Activated T-helper 2 cell treated with anti-CD3 and anti-CD28 coated beads, Interferon-gamma antibody, Interleukin-2, Interleukin-4, amounts not matched to agents 10 μg/mL and 5 μg/mL and 100 μg/mL, durations not matched to agents 14 hours and 24 hours and 36 hours (primary cell): ENCODE measurements at regions not wholly inside any gene's neighbourhood (a gene's known extent, or its start where the extent isn't known, plus 50 kb on each side); places are given as distances from the start of the nearest gene placed in this dataset.

Source experiments
- DNase-seq: peaks from one replicate; pipeline ENCODE4 v3.0.0; 2021; ENCODE audit warnings: low spot score
- H3K27ac Mint-ChIP-seq: one replicate; pipeline ENCODE4 v1.8.0; 2021; ENCODE audit warnings: mixed read lengths
- H3K27me3 Mint-ChIP-seq: one replicate; pipeline ENCODE4 v1.8.0; 2021; ENCODE audit warnings: low read depth, mixed read lengths
- H3K36me3 Mint-ChIP-seq: one replicate; pipeline ENCODE4 v1.8.0; 2021; ENCODE audit warnings: low read depth, mixed read lengths
- H3K4me1 Mint-ChIP-seq: one replicate; pipeline ENCODE4 v1.8.0; 2021; ENCODE audit warnings: low read depth, mixed read lengths
- H3K4me3 Mint-ChIP-seq: one replicate; pipeline ENCODE4 v1.8.0; 2021; ENCODE audit warnings: low read depth, mild to moderate bottlenecking, moderate library complexity, mixed read lengths
- H3K9me3 Mint-ChIP-seq: one replicate; pipeline ENCODE4 v1.8.0; 2021; ENCODE audit warnings: mixed read lengths
- intact Hi-C: fragments of 100-400 bp; cut with micrococcal nuclease; formaldehyde crosslinking; loops from one replicate; pipeline ENCODE4 v1.15.1; 2023

DNA sequence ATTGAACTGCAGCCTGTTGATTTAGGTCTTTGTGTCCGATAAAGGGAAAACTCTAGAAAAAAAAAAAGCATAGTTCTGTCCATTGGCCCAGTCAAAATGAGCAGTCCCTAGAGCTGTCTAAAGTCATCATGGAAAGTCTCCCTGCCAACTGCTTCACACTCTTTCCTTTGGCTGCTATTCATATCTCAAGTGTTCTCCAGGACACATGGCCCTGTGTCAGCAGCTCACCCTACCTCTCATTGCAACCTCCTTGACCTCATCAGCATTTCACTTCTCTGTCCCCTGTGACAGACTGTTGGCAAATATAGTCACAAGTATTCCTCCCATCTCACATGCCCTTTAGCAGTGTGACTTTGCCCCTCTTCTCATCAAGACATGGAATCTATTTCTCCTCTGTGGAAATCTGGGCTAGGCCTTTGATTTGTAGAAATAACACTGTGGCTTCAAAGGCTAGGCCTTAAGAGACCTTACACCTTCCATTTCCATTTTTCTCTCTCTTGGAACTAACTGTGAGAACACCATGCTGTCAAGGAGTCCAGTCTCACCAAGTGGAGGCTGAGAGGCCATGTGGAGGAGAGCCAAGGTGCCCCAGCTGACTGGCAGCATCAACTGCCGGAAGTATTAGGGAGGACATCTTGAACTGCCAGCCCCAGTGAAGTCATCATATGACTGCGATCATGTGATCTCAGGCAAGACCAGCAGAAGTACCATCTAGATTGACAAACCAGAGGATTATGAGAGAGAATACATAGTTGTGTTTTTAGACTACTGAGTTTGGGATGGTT lies 149.4 kb upstream of the TARS1 start:
- Mint-ChIP-seq H3K4me1 (no peaks in the 10 kb centered on the region), H3K27me3 (no peaks in the 10 kb centered on the region), H3K4me3 (no peak overlapping the region), H3K9me3 (no peaks in the 10 kb centered on the region), H3K27ac (no peak overlapping the region), H3K36me3 (no peaks in the 10 kb centered on the region)
- DNase-seq = no peak
- intact Hi-C loops = loop anchor here (10.0 kb wide), 1 partner anchor 587 kb away; no protein-coding TSS in a partner anchor

GRCh38 chr5:33297760-33298216 lies 143.0 kb upstream of the TARS1 start:
- Mint-ChIP-seq H3K4me1 (peaks cover 5% of the 10 kb centered on the region), H3K9me3 (no peaks in the 10 kb centered on the region)
- intact Hi-C loops = loop anchor here (10.0 kb wide), 1 partner anchor 593 kb away; no protein-coding TSS in a partner anchor

DNA sequence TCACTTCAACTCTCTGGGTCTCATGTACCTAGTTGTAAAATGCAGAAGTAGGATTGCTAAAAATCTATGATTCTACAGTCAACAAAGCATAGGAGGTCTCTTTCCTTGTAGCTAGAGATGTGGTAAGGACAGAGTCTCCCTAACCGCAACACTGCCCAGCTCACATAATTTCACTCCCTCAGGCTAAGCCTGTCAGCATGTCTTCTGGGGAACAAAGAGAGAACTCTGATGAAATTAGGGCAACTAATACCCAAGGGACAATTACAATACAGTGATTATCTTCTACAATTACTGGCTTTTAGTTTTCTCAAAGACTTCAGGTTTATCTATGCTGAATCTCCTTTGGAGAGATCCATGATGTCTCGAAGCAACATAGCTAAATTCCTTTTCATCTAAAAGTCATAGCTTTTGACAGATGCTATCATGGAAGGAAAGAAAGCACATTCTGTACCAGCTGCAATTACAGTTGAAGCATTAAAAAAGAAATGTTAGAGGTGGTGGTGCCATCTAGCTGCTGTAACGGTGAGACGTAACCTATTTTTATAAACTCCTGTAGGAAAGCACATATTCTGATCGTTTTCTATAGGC lies 141.1 kb upstream of the TARS1 start:
- Mint-ChIP-seq H3K27me3 (no peaks in the 10 kb centered on the region), H3K27ac (no peak overlapping the region), H3K4me3 (no peak overlapping the region), H3K36me3 (no peaks in the 10 kb centered on the region), H3K4me1 (peaks cover 5% of the 10 kb centered on the region), H3K9me3 (no peaks in the 10 kb centered on the region)
- no peak for DNase-seq
- intact Hi-C loops = loop anchor here (10.0 kb wide), 1 partner anchor 595 kb away; no protein-coding TSS in a partner anchor

More at GRCh38 chr5:33297760-33298216, 143.0 kb upstream of the TARS1 start:
- DNase-seq = no peak
- Mint-ChIP-seq H3K27me3 (no peaks in the 10 kb centered on the region), H3K27ac (no peak overlapping the region), H3K4me3 (no peak overlapping the region), H3K36me3 (no peaks in the 10 kb centered on the region)

- no peak for DNase-seq
- no peaks in the 10 kb centered on the region for H3K9me3 Mint-ChIP-seq
- H3K27me3 Mint-ChIP-seq = no peaks in the 10 kb centered on the region
- intact Hi-C loops = no loop called here
- H3K36me3 Mint-ChIP-seq = no peaks in the 10 kb centered on the region
- H3K27ac Mint-ChIP-seq = no peak overlapping the region
- H3K4me1 Mint-ChIP-seq = peaks cover 5% of the 10 kb centered on the region
- H3K4me3 Mint-ChIP-seq = no peak overlapping the region
Observed at GRCh38 chr5:33300209-33300742, 140.5 kb upstream of the TARS1 start.

DNA sequence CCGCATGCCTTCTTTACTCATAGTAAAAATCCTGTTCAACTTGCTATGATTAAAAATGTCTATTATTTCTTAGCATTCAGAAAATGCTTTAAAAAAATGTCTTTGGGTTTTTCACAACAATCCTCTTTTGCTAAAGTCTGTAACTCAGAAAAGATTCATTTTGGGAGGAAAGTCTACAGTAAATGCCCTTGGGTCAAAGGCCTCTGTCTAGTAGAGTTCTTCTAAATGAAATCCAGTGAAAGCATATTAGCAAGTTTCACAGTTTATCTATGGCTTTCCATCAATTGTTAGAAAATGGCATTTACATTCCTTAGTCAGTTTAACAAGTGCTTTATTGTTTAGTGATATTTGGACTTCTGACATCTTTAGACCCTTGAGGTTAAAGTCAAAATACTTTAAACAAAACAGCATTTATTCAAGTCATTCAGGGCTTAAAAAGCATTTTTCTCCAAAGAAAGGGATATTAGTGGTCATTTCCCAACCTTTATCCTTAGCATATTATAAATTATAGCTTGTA lies 137.1 kb upstream of the TARS1 start:
- H3K4me3 Mint-ChIP-seq = no peak overlapping the region
- intact Hi-C loops = no loop called here
- DNase-seq = no peak
- H3K36me3 Mint-ChIP-seq = no peaks in the 10 kb centered on the region
- H3K9me3 Mint-ChIP-seq = no peaks in the 10 kb centered on the region
- H3K27ac Mint-ChIP-seq = no peak overlapping the region
- peaks cover 5% of the 10 kb centered on the region for H3K4me1 Mint-ChIP-seq
- H3K27me3 Mint-ChIP-seq = no peaks in the 10 kb centered on the region

DNA sequence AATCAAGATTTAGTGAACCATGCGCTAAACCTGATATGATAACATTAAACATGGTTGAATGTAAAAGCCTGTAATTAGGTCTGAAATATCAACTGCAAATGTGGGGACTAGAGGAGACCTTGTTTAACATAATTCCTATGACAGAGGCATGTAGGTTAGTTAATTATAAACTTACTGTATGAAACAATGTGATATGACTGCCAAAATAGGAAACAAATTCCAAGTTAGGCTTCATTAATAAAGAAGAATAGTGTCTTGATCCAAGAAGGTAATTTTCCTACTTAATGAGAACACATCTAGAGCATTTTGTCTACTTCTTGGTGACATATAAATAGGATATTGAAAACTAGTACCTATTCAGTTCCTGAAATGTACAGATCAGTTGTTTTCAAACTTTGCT lies 136.2 kb upstream of the TARS1 start:
- H3K36me3 Mint-ChIP-seq = no peaks in the 10 kb centered on the region
- intact Hi-C loops = no loop called here
- H3K4me1 Mint-ChIP-seq = peaks cover 5% of the 10 kb centered on the region
- no peaks in the 10 kb centered on the region for H3K9me3 Mint-ChIP-seq
- H3K4me3 Mint-ChIP-seq = no peak overlapping the region
- no peaks in the 10 kb centered on the region for H3K27me3 Mint-ChIP-seq
- H3K27ac Mint-ChIP-seq = no peak overlapping the region
- DNase-seq = no peak

DNA sequence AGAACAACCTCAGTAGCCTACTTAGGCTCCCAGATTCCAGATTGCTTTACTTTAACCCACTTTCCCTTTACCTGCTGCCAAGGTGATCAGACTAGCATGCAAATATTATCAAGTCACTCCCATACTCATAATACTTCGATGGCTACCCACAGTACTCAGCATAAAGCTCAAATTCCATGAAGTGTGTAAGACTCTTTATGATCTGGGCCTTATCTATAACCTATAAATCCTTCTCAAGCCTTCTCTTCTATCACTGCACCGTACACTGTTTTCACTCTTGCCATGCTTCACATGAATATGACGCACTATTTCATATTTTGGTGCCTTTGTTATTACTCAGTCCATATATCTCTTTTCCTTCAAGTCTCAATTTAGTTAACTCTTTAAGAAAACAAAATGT lies 135.2 kb upstream of the TARS1 start:
- Mint-ChIP-seq H3K27ac (no peak overlapping the region), H3K36me3 (no peaks in the 10 kb centered on the region), H3K27me3 (no peaks in the 10 kb centered on the region), H3K4me3 (no peak overlapping the region), H3K9me3 (no peaks in the 10 kb centered on the region), H3K4me1 (no peaks in the 10 kb centered on the region)
- DNase-seq = no peak
- intact Hi-C loops = no loop called here

DNA sequence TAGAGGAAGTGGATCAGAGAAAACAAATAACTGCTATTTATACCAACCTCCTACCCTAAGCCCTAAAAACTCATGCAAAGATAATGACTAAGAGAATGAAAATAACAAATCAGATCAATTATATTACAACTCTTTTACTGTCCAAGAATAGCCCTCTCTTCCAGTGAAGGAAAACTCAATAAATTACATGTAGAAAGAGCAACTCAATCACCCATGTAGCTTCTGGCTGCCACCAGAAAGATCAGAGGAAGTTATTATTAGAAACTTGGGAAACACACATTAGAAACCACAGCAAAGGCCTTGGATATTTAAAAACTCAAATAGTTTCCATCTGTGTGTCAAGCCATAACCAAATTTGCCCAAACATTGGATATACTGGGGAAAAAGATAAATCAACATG lies 134.0 kb upstream of the TARS1 start:
- Mint-ChIP-seq H3K27ac (no peak overlapping the region), H3K4me3 (no peak overlapping the region), H3K4me1 (no peaks in the 10 kb centered on the region), H3K9me3 (no peaks in the 10 kb centered on the region), H3K27me3 (no peaks in the 10 kb centered on the region), H3K36me3 (no peaks in the 10 kb centered on the region)
- intact Hi-C loops = no loop called here
- no peak for DNase-seq

DNA sequence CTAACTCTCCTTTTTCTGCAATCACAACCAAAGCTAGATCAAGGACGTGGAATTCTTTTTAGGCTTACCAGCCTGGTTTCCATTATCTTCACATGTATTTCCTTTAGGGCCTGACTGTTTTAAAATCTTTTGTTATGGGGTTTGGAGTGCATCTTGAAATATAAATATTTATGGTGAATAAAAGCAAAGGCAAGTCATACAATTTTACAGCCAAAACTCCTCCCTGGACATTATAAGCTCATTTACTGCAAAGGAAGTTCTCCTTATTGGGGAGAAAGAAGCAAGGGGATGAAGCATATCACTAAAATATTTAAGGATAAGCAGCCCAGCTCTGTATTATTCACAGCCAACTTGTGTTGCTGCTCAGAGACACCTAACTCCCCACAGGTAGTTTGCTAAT lies 132.2 kb upstream of the TARS1 start:
- H3K36me3 Mint-ChIP-seq = no peaks in the 10 kb centered on the region
- H3K4me1 Mint-ChIP-seq = no peaks in the 10 kb centered on the region
- intact Hi-C loops = no loop called here
- no peak for DNase-seq
- H3K4me3 Mint-ChIP-seq = no peak overlapping the region
- H3K27me3 Mint-ChIP-seq = no peaks in the 10 kb centered on the region
- H3K9me3 Mint-ChIP-seq = no peaks in the 10 kb centered on the region
- H3K27ac Mint-ChIP-seq = no peak overlapping the region

DNA sequence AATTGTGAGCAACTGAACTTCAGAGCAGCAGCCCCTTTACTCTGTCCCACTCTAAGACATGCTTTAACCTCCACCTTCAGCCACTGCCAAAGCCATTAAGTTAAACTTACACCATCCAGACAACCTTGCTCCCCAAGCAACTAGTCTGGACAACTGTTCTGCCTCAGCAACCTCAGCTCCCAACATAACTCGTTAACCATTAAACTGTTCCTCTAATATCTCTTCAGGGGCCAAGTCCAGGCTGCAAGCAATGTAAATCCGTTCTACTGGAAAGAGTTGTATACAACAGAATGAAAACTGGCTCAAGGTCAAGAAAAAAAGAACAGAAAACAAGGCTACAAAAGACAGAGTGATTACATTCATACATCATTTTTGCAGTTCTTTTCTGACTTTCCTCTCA lies 131.7 kb upstream of the TARS1 start:
- Mint-ChIP-seq H3K36me3 (no peaks in the 10 kb centered on the region), H3K27me3 (no peaks in the 10 kb centered on the region), H3K27ac (no peak overlapping the region), H3K4me3 (no peak overlapping the region), H3K4me1 (no peaks in the 10 kb centered on the region), H3K9me3 (no peaks in the 10 kb centered on the region)
- DNase-seq = no peak
- intact Hi-C loops = no loop called here

DNA sequence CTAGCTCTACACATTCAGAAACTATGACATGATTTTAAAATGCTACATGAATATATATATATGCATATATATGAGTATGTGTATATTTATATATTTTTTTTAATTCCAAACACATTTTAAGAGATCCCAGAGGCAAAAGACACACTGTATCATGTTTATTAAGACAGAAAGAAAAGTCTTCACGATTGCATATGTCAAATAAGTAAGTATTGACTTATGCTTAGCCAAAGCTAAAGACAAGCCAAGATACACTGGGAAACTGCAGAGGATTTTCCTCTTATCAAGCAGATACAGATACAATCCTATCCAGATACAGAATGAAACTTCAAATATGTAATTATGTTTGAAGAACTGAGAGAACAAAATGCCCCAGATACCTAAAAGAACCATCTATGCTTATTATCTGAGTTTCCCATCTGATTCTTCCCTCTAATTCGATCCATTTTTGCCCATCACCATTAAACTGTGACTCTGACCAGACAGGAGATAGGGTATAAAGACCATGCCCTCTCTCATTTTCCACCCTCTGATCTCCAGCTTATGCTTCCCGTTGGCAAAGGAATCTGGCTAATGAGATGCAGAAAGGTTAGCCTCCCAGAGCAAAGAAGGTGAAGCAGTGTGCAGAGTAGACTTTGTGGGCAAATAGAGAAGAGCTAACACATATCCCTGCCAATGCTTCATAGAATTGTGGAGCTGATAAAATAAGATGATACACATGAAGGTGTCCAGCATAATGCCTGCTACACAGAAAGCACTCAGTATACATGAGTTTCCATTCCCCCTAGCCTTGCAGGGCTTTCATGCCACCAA lies 131.0 kb upstream of the TARS1 start:
- H3K36me3 Mint-ChIP-seq = no peaks in the 10 kb centered on the region
- DNase-seq = no peak
- H3K27me3 Mint-ChIP-seq = no peaks in the 10 kb centered on the region
- H3K4me1 Mint-ChIP-seq = no peaks in the 10 kb centered on the region
- H3K27ac Mint-ChIP-seq = no peak overlapping the region
- H3K9me3 Mint-ChIP-seq = no peaks in the 10 kb centered on the region
- no peak overlapping the region for H3K4me3 Mint-ChIP-seq
- intact Hi-C loops = no loop called here

- no peaks in the 10 kb centered on the region for H3K9me3 Mint-ChIP-seq
- no peak overlapping the region for H3K27ac Mint-ChIP-seq
- intact Hi-C loops = no loop called here
Observed at GRCh38 chr5:33310451-33310850, 130.3 kb upstream of the TARS1 start.

More at GRCh38 chr5:33310451-33310850, 130.3 kb upstream of the TARS1 start:
- Mint-ChIP-seq H3K27me3 (no peaks in the 10 kb centered on the region), H3K4me1 (no peaks in the 10 kb centered on the region), H3K36me3 (no peaks in the 10 kb centered on the region), H3K4me3 (no peak overlapping the region)
- no peak for DNase-seq
